ENCODE measurements at regions not wholly inside any gene's neighbourhood (a gene's known extent, or its start where the extent isn't known, plus 50 kb on each side); places are given as distances from the start of the nearest gene placed in this dataset.

DNA sequence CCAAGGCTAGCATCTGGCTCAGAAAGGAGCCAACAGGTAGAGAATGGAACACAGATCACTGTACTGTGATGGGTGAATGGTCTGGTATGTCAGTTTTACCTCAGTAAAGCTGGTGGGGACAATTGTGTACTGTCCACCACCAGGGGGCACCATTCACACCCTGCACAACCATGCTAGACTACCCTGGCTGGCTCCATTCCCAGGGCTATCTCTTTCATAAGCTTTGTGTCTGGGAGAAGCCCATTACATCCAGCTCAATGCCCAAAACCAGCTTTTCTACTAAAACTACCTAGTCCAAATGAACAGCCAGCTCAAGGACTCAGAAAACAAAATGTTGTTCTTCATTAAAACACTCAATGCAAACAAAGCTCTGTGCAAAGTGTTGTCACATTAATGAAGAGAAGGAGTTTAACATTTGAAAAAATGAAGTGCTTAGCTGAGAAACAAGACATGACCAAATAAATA lies 62.0 kb upstream of the RASAL2 start:
- H4K20me1 ChIP-seq (ENCODE audit: insufficient read depth, low read length), result no peaks in the 10 kb centered on the region
- H3K79me2 ChIP-seq (ENCODE audit: low read length), result no peaks in the 10 kb centered on the region
- no peak overlapping the region for H3K9ac ChIP-seq (ENCODE audit: low read length)
- TF ChIP-seq EZH2 (optimal IDR thresholded peaks at IDR 0.05; ENCODE audit: low read depth, low read length) (no peak), EZH2phosphoT487 (IDR thresholded peaks at IDR 0.05; ENCODE audit: low read length) (no peak)
- TF ChIP-seq, protein P1, sequence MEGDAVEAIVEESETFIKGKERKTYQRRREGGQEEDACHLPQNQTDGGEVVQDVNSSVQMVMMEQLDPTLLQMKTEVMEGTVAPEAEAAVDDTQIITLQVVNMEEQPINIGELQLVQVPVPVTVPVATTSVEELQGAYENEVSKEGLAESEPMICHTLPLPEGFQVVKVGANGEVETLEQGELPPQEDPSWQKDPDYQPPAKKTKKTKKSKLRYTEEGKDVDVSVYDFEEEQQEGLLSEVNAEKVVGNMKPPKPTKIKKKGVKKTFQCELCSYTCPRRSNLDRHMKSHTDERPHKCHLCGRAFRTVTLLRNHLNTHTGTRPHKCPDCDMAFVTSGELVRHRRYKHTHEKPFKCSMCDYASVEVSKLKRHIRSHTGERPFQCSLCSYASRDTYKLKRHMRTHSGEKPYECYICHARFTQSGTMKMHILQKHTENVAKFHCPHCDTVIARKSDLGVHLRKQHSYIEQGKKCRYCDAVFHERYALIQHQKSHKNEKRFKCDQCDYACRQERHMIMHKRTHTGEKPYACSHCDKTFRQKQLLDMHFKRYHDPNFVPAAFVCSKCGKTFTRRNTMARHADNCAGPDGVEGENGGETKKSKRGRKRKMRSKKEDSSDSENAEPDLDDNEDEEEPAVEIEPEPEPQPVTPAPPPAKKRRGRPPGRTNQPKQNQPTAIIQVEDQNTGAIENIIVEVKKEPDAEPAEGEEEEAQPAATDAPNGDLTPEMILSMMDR (IDR thresholded peaks at IDR 0.05; ENCODE audit: low read length), result peak; percentile 96
- H3K27ac ChIP-seq (ENCODE audit: low read length), result no peak overlapping the region
- no peaks in the 10 kb centered on the region for H3K9me3 ChIP-seq (replicated peaks; ENCODE audit: insufficient read depth, low read length)
- H3K36me3 ChIP-seq (replicated peaks; ENCODE audit: insufficient read depth, low read length), result no peaks in the 10 kb centered on the region
- no peak overlapping the region for H3K4me2 ChIP-seq (ENCODE audit: low read depth, low read length)
- H3K27me3 ChIP-seq (replicated peaks; ENCODE audit: insufficient read depth, low read length), result no peaks in the 10 kb centered on the region
- no peaks in the 10 kb centered on the region for H3K9me2 ChIP-seq (replicated peaks; ENCODE audit: insufficient read depth, low read length)
- DNase-seq, result peak; percentile 59
- H2AFZ ChIP-seq (ENCODE audit: low read length), result no peak overlapping the region
- no peak overlapping the region for H3K4me3 ChIP-seq (ENCODE audit: low read length)
- H3F3A ChIP-seq (ENCODE audit: insufficient read depth, low read length), result no peaks in the 10 kb centered on the region
- no peaks in the 10 kb centered on the region for H3K4me1 ChIP-seq (ENCODE audit: low read length)

- H4K20me1 ChIP-seq (ENCODE audit: insufficient read depth, low read length), result no peaks in the 10 kb centered on the region
- no peak overlapping the region for H3K9ac ChIP-seq (ENCODE audit: low read length)
- no peaks in the 10 kb centered on the region for H3K9me3 ChIP-seq (replicated peaks; ENCODE audit: insufficient read depth, low read length)
- no peaks in the 10 kb centered on the region for H3K36me3 ChIP-seq (replicated peaks; ENCODE audit: insufficient read depth, low read length)
- H3K4me1 ChIP-seq (ENCODE audit: low read length), result no peaks in the 10 kb centered on the region
- H3K4me2 ChIP-seq (ENCODE audit: low read depth, low read length), result no peak overlapping the region
- no peak overlapping the region for H3K4me3 ChIP-seq (ENCODE audit: low read length)
- TF ChIP-seq, protein P1 (IDR thresholded peaks at IDR 0.05; ENCODE audit: low read length), result no peak
- TF ChIP-seq EZH2phosphoT487 (IDR thresholded peaks at IDR 0.05; ENCODE audit: low read length) (no peak), EZH2 (optimal IDR thresholded peaks at IDR 0.05; ENCODE audit: low read depth, low read length) (no peak)
- no peaks in the 10 kb centered on the region for H3K79me2 ChIP-seq (ENCODE audit: low read length)
- no peak overlapping the region for H2AFZ ChIP-seq (ENCODE audit: low read length)
- H3F3A ChIP-seq (ENCODE audit: insufficient read depth, low read length), result no peaks in the 10 kb centered on the region
- no peaks in the 10 kb centered on the region for H3K27me3 ChIP-seq (replicated peaks; ENCODE audit: insufficient read depth, low read length)
- DNase-seq, result no peak
- no peak overlapping the region for H3K27ac ChIP-seq (ENCODE audit: low read length)
- no peaks in the 10 kb centered on the region for H3K9me2 ChIP-seq (replicated peaks; ENCODE audit: insufficient read depth, low read length)
Observed at GRCh38 chr1:178033019-178033418, 60.9 kb upstream of the RASAL2 start.

DNA sequence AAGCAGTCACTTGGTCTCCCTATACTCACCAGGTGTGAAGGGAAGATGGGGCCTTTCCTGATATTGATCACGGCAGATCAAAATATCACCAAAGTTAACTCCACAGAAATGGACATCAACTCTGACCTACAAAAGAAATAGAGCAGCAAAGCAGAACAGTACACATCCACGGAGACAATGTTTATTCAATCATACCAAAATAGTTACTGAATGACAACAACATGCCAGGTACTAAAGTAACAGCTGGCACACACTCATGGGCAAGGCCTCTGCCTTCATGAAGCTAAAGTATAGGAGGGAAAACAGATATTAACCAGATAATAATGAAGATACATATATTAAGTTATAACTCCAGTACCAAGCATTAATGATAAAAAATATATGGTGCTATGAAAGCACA lies 59.2 kb upstream of the RASAL2 start:
- no peaks in the 10 kb centered on the region for H4K20me1 ChIP-seq (ENCODE audit: insufficient read depth, low read length)
- H3K36me3 ChIP-seq (replicated peaks; ENCODE audit: insufficient read depth, low read length), result no peaks in the 10 kb centered on the region

More for the DNA sequence above, 59.2 kb upstream of the RASAL2 start:
- no peak for DNase-seq
- Histone ChIP-seq H3K4me1 (ENCODE audit: low read length) (no peaks in the 10 kb centered on the region), H3K27ac (ENCODE audit: low read length) (no peak overlapping the region), H3F3A (ENCODE audit: insufficient read depth, low read length) (no peaks in the 10 kb centered on the region), H3K79me2 (ENCODE audit: low read length) (no peaks in the 10 kb centered on the region), H3K27me3 (replicated peaks; ENCODE audit: insufficient read depth, low read length) (no peaks in the 10 kb centered on the region), H2AFZ (ENCODE audit: low read length) (no peak overlapping the region), H3K9ac (ENCODE audit: low read length) (no peak overlapping the region), H3K4me2 (ENCODE audit: low read depth, low read length) (no peak overlapping the region), H3K9me2 (replicated peaks; ENCODE audit: insufficient read depth, low read length) (no peaks in the 10 kb centered on the region), H3K9me3 (replicated peaks; ENCODE audit: insufficient read depth, low read length) (no peaks in the 10 kb centered on the region), H3K4me3 (ENCODE audit: low read length) (no peak overlapping the region)
- TF ChIP-seq, protein P1 (IDR thresholded peaks at IDR 0.05; ENCODE audit: low read length), result no peak
- TF ChIP-seq EZH2phosphoT487 (IDR thresholded peaks at IDR 0.05; ENCODE audit: low read length) (no peak), EZH2 (optimal IDR thresholded peaks at IDR 0.05; ENCODE audit: low read depth, low read length) (no peak)
